H1 (cell line): ENCODE measurements at regions not wholly inside any gene's neighbourhood (a gene's known extent, or its start where the extent isn't known, plus 50 kb on each side); places are given as distances from the start of the nearest gene placed in this dataset.

Experiments used
- ASH2L ChIP-seq: fragments of 200-600, 300-600 bp; sonication (generic); IDR thresholded peaks from one replicate; pipeline ENCODE4 v1.7.1; 2017; ENCODE audit warnings: low read length
- BRCA1 ChIP-seq: IDR thresholded peaks from 2 replicates; pipeline ENCODE4 v1.6.1; 2012; ENCODE audit warnings: low read depth, low read length, improper control_type of control experiment
- CBX8 ChIP-seq: fragments of 300-800, 300-1000 bp; sonication (generic); IDR thresholded peaks from 2 replicates; pipeline ENCODE4 v1.7.1; 2016; ENCODE audit warnings: low read depth, low read length, borderline replicate concordance
- CREB1 ChIP-seq: IDR thresholded peaks from 2 replicates; pipeline ENCODE4 v1.6.1; 2012; ENCODE audit warnings: inconsistent platforms
- CTCF ChIP-seq, 3 experiments: IDR thresholded peaks; 1 replicate in 2 of 3; 2 replicates in 1 of 3; pipeline versions ENCODE4 v1.5.1 to v1.6.1; 2011; ENCODE audit warnings: low read length in 3 of 3, mild to moderate bottlenecking in 3 of 3, inconsistent platforms in 2 of 3, low read depth in 1 of 3, moderate library complexity in 1 of 3; ENCODE audit not compliant: insufficient read depth in 1 of 3; ENCODE audit errors: control extremely low read depth in 1 of 3
- EP300 ChIP-seq, 2 experiments: IDR thresholded peaks; 1 replicate in 1 of 2; 2 replicates in 1 of 2; pipeline ENCODE4 v1.6.1; 2011 to 2012; ENCODE audit warnings: low read depth in 2 of 2, low read length in 2 of 2, mild to moderate bottlenecking in 2 of 2, borderline replicate concordance in 1 of 2, inconsistent platforms in 1 of 2, moderate library complexity in 1 of 2
- FOSL1 ChIP-seq: IDR thresholded peaks from 2 replicates; pipeline ENCODE4 v1.6.1; 2011; ENCODE audit warnings: mild to moderate bottlenecking, low read depth, low read length, moderate library complexity; ENCODE audit not compliant: insufficient read depth
- HDAC2 ChIP-seq, 2 experiments: fragments of 300-600 bp in 1 of 2; sonication (generic) in 1 of 2; IDR thresholded peaks; 2 replicates each; pipeline ENCODE4 v1.6.1; 2011 to 2012; ENCODE audit warnings: low read depth in 2 of 2, low read length in 2 of 2, mild to moderate bottlenecking in 2 of 2, moderate library complexity in 2 of 2, borderline replicate concordance in 1 of 2, inconsistent platforms in 1 of 2
- POLR2A ChIP-seq, 2 experiments: IDR thresholded peaks; 1 replicate in 1 of 2; 2 replicates in 1 of 2; pipeline ENCODE4 v1.6.1; 2011; ENCODE audit warnings: low read depth in 2 of 2, low read length in 2 of 2, mild to moderate bottlenecking in 2 of 2; ENCODE audit errors: control extremely low read depth in 1 of 2
- POLR2AphosphoS5 ChIP-seq: IDR thresholded peaks from 2 replicates; pipeline ENCODE4 v1.6.1; 2011; ENCODE audit warnings: low read depth, low read length
- RFX5 ChIP-seq: IDR thresholded peaks from 2 replicates; pipeline ENCODE4 v1.6.1; 2011; ENCODE audit warnings: low read depth, low read length, improper control_type of control experiment, borderline replicate concordance
- TBP ChIP-seq: IDR thresholded peaks from 2 replicates; pipeline ENCODE4 v1.6.1; 2011; ENCODE audit warnings: low read depth, low read length, improper control_type of control experiment

DNA sequence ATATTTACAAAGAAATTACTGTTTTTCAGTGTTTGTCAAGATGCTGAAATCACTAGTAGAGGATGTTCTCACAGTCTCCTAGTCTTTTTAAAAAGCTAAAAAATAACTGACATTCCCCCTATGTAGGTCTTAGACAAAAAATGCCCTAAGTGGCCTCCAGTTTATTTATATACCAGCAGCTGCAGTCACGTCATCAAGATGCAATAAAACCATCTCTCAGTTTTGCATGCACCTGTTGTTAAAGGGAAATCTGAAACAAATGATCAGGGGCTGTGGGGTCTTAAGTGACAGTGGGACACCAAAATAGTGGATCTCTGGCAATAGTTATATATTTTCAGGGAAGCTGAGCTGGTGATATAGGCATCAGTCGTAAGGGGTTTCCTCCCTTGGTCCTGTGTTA, 146.5 kb upstream of the ARPP21 start:
- TF ChIP-seq FOSL1 (no peak), BRCA1 (no peak), RFX5 (no peak), POLR2AphosphoS5 (no peak), CBX8 (no peak), TBP (no peak), CTCF (IDR thresholded peaks at IDR 0.05; ENCODE audit: control extremely low read depth in 1 of 3, insufficient read depth in 1 of 3, low read depth in 1 of 3, low read length in 3 of 3) (no peak), CREB1 (no peak), ASH2L (no peak), EP300 (IDR thresholded peaks at IDR 0.05; ENCODE audit: borderline replicate concordance in 1 of 2, low read depth in 2 of 2, low read length in 2 of 2) (no peak), POLR2A (IDR thresholded peaks at IDR 0.05; ENCODE audit: control extremely low read depth in 1 of 2, low read depth in 2 of 2, low read length in 2 of 2) (no peak), HDAC2 (IDR thresholded peaks at IDR 0.05; ENCODE audit: borderline replicate concordance in 1 of 2, low read depth in 2 of 2, low read length in 2 of 2) (no peak)
